NCI-H774 (cell line): ENCODE measurements at regions not wholly inside any gene's neighbourhood (a gene's known extent, or its start where the extent isn't known, plus 50 kb on each side); places are given as distances from the start of the nearest gene placed in this dataset.

Source experiments
- DNase-seq: peaks from one replicate; lab custom pipeline; 2025; lab: John Stamatoyannopoulos, UW

GRCh38 chr11:16685914-16686313, 52.5 kb upstream of the C11orf58 start:
- DNase-seq: no peak

- no peak for DNase-seq
These were observed 59.9 kb upstream of the C11orf58 start for GRCh38 chr11:16678466-16679116.

- no peak for DNase-seq
These were observed 68.5 kb upstream of the C11orf58 start for GRCh38 chr11:16669799-16670415.

DNA sequence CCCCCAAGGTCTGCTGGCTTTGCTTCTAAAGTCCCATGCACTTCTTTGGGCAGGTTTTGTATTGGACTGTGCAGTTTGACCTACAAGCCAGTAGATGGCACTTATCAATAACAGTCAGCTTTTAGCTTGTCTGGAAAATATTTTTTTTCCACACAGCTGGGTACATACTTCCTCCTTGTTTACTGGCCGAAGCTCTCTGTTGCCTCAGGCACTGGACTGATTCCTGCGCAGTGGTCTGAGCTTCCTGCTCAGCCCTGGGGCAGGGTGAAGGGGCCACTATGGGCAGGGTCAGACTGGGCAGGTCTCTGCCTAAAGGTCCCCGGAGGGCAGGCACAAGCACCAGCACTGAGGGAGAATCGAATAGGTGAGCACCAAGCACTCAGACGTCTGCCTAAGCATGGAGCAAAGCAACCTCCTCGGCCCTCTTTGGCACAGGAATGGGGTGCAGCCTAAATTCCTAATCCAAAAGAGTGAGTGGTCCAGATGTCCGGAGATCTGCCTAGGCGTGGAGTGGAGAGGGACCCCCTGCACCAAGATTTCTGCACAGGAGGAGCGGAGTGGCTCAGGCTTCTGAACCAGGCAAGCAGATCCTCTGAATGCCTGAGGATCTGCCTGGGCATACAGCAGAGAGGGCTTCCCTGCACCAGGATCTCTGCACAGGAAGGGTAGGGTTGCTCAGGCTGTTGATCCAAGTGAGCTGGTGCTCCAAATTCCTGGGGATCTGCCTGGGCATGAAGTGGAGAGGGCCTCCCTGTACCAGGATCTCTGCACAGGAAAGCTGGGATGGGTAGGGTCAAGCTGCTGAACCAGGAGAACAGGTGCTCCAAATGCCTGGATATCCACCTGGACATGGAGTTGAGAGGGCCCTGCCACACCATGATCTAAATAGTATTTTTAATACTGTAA, 105.9 kb upstream of the C11orf58 start:
- DNase-seq: no peak

GRCh38 chr11:16630651-16631050, 107.8 kb upstream of the C11orf58 start:
- DNase-seq: no peak

- DNase-seq: no peak
These were observed 120.0 kb upstream of the C11orf58 start for GRCh38 chr11:16618431-16618830.

DNA sequence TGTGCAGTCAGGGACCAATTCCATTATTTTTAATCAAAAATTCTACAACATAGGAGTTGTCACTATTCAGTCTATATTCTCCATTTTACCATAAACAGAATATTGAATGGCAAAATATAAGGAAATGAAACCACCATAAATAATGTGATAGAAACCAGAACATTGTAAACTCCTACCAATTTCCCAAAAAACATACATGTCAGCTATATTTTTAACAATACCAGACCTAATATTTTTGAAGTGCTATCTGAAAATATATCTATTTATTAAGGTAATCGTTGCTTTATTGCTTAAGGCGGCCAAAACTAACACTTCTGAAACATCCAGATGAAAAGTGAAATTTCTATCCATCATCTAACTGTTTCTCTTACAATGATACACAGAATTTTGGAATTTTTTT, 123.0 kb upstream of the C11orf58 start:
- no peak for DNase-seq

DNA sequence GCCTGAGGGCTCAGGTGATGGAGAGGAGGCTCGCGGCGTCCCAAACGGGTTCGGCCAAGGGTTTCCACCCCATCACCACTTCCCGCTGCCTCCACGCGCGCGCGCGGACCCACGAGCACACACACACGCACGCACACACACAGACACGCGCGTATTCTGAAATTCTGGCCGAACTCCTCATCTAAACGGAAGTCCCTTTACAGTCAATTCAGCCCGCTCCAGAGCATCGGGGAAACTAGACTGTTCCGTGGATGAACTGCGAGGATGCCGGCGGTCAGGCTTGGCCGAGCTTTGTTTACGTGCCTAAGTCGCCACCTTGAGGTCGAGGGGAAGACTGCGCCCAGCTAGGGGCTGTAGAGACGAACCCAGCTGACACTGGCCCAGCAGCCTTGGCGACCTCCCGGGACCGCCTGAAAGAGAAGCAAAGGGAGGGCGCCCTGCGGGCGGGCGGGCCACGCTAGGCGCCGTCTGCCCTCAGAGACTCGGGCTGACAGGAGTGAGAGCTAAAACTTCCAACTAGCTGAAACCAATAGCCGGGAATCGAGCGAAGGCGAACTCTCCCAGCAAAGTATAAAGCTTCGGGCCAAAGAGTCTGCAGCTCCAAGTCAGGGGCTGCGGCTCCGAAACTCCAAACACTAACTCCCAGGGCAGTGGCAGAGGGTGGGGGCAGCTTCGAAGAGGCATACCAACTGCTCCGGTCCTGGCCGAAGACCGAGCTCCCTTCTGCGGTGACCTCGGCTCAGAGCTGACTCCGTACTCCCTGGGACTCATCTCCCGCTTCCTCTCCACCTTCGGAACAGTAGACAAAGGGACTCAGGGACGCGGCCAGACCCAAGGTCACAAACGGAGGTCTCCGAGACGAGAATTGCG, 124.7 kb upstream of the C11orf58 start:
- DNase-seq: peak; percentile 90

DNA sequence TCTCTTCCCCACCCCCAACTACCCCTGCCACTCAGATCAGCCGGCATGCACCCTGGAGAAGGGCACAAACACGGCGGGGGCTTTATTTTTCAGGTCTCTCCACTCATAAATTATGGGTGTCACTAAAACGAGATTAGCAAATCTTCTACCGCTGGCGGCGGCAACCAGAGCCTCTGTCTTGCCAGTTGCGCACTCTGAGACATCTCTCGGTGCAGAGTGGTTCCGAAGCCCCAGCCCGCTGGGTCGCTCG, 125.3 kb upstream of the C11orf58 start:
- DNase-seq: no peak

- DNase-seq: no peak
These were observed 125.7 kb upstream of the C11orf58 start for GRCh38 chr11:16612566-16613261.

- DNase-seq: no peak
These were observed 126.4 kb upstream of the C11orf58 start for GRCh38 chr11:16611926-16612565.

DNA sequence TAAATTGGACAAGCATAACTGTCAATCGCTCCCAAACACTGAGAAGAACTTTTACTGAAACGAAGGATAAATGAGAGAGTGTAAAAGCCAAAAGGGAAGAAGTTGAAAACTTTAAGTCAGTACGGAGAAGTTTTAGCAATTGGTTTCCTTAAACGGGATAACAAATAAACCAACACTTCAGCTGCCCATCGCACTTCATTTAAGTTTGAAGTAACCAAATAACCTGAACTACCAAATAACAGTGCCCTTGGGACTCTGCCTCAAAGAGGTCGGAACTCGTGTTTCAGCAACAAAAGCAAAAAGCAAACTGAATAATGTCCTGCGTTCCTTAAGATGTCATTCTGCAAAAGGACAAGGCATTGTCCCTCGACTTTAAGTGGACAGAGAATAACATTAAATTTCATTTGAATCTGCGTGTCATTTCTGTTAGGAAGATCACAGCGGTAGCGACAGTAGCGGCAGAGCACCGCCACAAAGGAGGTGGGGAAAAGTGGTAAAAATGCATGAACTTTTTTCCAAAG, 127.0 kb upstream of the C11orf58 start:
- no peak for DNase-seq

DNA sequence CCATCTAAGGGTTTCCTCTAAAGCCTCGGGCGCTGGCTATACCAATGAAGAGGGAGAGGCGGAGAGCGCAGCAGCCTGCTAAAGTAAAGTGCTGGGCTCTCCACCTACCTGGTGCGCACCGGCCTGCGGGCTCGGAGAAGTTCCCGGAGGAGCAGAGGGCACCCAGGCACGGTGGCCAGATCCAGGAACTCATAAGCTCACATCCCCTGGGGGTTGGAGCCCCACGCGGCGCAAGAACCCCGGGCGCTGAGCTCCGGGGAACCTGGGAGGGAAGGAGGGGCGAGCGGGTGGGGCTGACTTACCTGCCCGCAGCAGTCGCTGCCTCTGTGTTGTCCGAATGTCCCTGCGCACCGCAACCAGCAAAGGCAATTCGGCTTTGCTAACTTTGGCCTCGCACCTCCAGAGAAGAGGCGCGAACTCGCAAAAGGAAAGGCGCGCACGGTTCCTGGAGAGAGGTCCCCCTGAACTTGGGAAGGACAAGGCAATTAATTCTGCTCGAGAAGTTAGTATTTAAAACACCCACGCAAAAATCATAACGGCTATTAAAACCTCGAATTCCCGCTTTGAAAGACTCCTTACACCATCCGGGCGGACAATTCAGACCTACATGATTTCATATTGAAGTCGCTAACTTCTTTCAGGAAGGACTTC, 127.6 kb upstream of the C11orf58 start:
- DNase-seq: no peak

- DNase-seq: no peak
These were observed 128.2 kb upstream of the C11orf58 start for GRCh38 chr11:16610213-16610737.

DNA sequence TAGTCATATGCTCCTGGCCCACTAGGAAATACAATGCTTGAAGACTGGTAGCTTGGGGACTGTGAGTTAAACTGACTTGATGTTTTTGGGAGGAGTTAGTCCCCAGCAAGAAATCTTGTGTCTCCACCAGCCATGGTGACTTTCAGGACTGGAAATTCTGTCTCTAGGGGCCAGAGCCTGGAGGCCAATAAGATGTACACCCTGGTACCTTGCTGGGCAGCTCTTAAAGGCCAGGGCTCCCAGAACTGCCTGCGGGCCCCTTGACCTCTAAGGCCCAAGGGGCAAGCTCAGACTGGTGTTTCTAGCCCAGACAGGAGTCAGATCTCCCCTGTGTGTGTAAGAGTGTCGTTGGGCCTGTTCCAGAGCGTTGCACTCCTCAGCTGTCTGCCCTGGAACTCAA, 128.7 kb upstream of the C11orf58 start:
- no peak for DNase-seq

GRCh38 chr11:16607675-16608644, 130.5 kb upstream of the C11orf58 start:
- peak; percentile 82 for DNase-seq

DNA sequence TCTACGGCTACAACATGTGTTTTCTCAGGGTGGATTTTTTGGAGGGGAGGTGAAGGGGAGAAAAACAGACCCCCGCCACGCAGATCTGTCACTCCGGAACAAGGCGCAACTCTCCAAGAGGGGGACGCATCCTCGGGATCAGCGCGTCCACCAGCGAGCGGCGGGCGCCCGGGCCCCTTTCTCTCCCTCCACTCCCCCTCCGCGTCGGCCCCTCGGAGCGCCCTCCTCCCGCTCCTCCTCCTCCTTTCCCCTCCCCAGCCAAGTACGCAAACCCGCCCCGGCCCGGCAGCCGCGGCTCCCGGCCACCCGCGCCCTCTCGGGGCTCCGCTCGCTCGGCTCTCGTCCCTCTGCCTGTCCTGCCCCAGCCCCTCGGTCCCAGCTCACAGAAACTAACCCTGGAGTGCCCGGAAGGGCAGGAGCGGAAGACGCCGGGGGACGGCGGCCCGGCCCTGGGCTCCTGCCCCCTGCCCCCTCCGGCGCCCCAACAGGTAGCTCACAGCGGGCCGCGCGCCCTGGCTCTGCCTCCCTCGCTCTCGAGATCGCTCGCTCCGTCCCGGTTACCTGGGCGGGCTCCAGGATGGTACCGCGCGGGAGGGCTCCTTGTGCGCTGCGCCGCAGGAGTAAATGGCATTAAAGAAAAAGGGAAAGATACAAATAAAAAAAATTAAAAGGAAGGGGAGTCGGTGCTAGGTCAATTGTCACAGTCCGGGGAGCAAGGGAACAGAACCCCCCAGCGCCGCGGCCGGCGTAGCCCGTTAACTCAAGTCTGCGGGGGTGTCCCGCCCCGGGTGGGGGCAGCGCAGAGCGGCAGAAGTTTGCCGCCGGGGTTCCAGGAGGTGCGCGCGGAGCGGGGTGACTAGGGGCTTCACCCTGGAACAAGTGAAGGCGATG, 131.4 kb upstream of the C11orf58 start:
- peak; percentile 59 for DNase-seq
